Gastroesophageal sphincter (tissue), 3 donors: ENCODE measurements at regions not wholly inside any gene's neighbourhood (a gene's known extent, or its start where the extent isn't known, plus 50 kb on each side); places are given as distances from the start of the nearest gene placed in this dataset.

Experiments
- EP300 ChIP-seq: sonication (generic); formaldehyde crosslinking; IDR thresholded peaks from one replicate; pipeline ENCODE4 v1.6.1; 2017; ENCODE audit warnings: antibody characterized with exemption, mild to moderate bottlenecking
- POLR2A ChIP-seq, 2 donors: fragments of 450-650 bp; IDR thresholded peaks; one replicate each; pipeline ENCODE4 v1.6.1; 2017; ENCODE audit warnings: antibody characterized with exemption in 2 of 2, mild to moderate bottlenecking in 2 of 2, moderate library complexity in 1 of 2
- POLR2AphosphoS5 ChIP-seq: sonication (generic); formaldehyde crosslinking; IDR thresholded peaks from one replicate; pipeline ENCODE4 v1.6.1; 2017; ENCODE audit warnings: antibody characterized with exemption
- TF ChIP-seq, protein P1 (sequence below), 4 experiments: fragments of 200-600 bp in 2 of 4; fragments of 450-650 bp in 2 of 4; sonication (generic) in 1 of 4; IDR thresholded peaks; one replicate each; pipeline ENCODE4 v1.5.1; 2017 to 2019; ENCODE audit warnings: antibody characterized with exemption in 4 of 4, mild to moderate bottlenecking in 2 of 4, moderate library complexity in 2 of 4

- TF ChIP-seq, protein P1, sequence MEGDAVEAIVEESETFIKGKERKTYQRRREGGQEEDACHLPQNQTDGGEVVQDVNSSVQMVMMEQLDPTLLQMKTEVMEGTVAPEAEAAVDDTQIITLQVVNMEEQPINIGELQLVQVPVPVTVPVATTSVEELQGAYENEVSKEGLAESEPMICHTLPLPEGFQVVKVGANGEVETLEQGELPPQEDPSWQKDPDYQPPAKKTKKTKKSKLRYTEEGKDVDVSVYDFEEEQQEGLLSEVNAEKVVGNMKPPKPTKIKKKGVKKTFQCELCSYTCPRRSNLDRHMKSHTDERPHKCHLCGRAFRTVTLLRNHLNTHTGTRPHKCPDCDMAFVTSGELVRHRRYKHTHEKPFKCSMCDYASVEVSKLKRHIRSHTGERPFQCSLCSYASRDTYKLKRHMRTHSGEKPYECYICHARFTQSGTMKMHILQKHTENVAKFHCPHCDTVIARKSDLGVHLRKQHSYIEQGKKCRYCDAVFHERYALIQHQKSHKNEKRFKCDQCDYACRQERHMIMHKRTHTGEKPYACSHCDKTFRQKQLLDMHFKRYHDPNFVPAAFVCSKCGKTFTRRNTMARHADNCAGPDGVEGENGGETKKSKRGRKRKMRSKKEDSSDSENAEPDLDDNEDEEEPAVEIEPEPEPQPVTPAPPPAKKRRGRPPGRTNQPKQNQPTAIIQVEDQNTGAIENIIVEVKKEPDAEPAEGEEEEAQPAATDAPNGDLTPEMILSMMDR (IDR thresholded peaks at IDR 0.05), result no peak
- no peak for TF ChIP-seq POLR2AphosphoS5
- TF ChIP-seq POLR2A (IDR thresholded peaks at IDR 0.05), result no peak
- no peak for TF ChIP-seq EP300
Observed at GRCh38 chr7:49243521-49243920, 319.2 kb downstream of the CDC14C start.
